GM12878 (cell line): ENCODE measurements at regions not wholly inside any gene's neighbourhood (a gene's known extent, or its start where the extent isn't known, plus 50 kb on each side); places are given as distances from the start of the nearest gene placed in this dataset.

Source experiments
- ATAC-seq: fragments of 200-7000 bp; cut with Tn5 transposase; 3 replicates; pipeline ENCODE4 v1.9.1; 2020; ENCODE audit warnings: mild to moderate bottlenecking, moderate library complexity
- BruUV-seq: library from RNA; stranded (reverse); fragments of 400-500 nt; replicated peaks from 2 replicates; lab custom pipeline; 2021; lab: Mats Ljungman, UMichigan
- CTCF ChIA-PET: fragments of 300-600 bp; sonication (Branson Sonifier 250); formaldehyde crosslinking; extraction: SDS; loops from one replicate; lab custom pipeline; 2021; ENCODE audit warnings: inconsistent platforms; lab: Yijun Ruan, JAX
- POLR2A ChIA-PET: fragments of 350-600 bp; formaldehyde crosslinking; extraction: SDS; loops from one replicate; lab custom pipeline; 2021; ENCODE audit warnings: inconsistent platforms; lab: Charles Lee
- RAD21 ChIA-PET: fragments of 300-600 bp; sonication (Branson Sonifier 250); formaldehyde crosslinking; loops from one replicate; lab custom pipeline; 2023; ENCODE audit warnings: antibody characterized with exemption; ENCODE audit not compliant: unreplicated experiment; lab: Charles Lee
- SMC1A ChIA-PET: fragments of 300-600 bp; sonication (Branson Sonifier 250); formaldehyde crosslinking; loops from one replicate; lab custom pipeline; 2023; ENCODE audit not compliant: unreplicated experiment, uncharacterized antibody; lab: Charles Lee
- DNase-seq: peaks from one replicate; pipeline ENCODE4 v3.0.0-alpha.2; 2011; ENCODE audit warnings: low read depth, low spot score
- FAIRE-seq: peaks from 3 replicates; lab custom pipeline; 2011; peaks lifted over from hg19 to GRCh38; lab: Jason Lieb, UNC
- H2AFZ ChIP-seq: 2 replicates; pipeline ENCODE4 v1.6.0; 2011; ENCODE audit warnings: low read depth, low read length, control low read depth; ENCODE audit not compliant: control insufficient read depth
- H3K27ac ChIP-seq: 2 replicates; pipeline ENCODE4 v1.5.1; 2011; ENCODE audit warnings: control low read depth; ENCODE audit not compliant: control insufficient read depth, insufficient read depth
- H3K27me3 ChIP-seq, 2 experiments: replicated peaks in 1 of 2; 2 replicates each; pipeline versions ENCODE4 v1.6.0 to v1.6.1; 2011; ENCODE audit warnings: low read length in 1 of 2; ENCODE audit not compliant: control insufficient read depth in 2 of 2, insufficient read depth in 2 of 2
- H3K36me3 ChIP-seq, 2 experiments: 2 replicates each; pipeline ENCODE4 v1.5.1; 2011; ENCODE audit warnings: low read length in 1 of 2; ENCODE audit not compliant: control insufficient read depth in 2 of 2, insufficient read depth in 2 of 2
- H3K4me1 ChIP-seq: 2 replicates; pipeline ENCODE4 v1.6.1; 2011; ENCODE audit warnings: mild to moderate bottlenecking, low read length, moderate library complexity, mixed read lengths; ENCODE audit not compliant: control insufficient read depth, insufficient read depth
- H3K4me2 ChIP-seq: 2 replicates; pipeline ENCODE4 v1.6.0; 2011; ENCODE audit warnings: control low read depth; ENCODE audit not compliant: control insufficient read depth, insufficient read depth
- H3K4me3 ChIP-seq: fragments of 200-600 bp; sonication (generic); 2 replicates; pipeline ENCODE4 v1.5.1; 2016
- H3K79me2 ChIP-seq: 2 replicates; pipeline ENCODE4 v1.6.0; 2011; ENCODE audit warnings: low read length; ENCODE audit not compliant: control insufficient read depth, insufficient read depth
- H3K9ac ChIP-seq: 2 replicates; pipeline ENCODE4 v1.8.0; 2011; ENCODE audit warnings: low read length, control low read depth, mixed read lengths; ENCODE audit not compliant: control insufficient read depth, insufficient read depth
- H3K9me3 ChIP-seq: replicated peaks from 3 replicates; pipeline ENCODE4 v1.5.1; 2011; ENCODE audit warnings: mild to moderate bottlenecking, low read length; ENCODE audit not compliant: control insufficient read depth, insufficient read depth
- H4K20me1 ChIP-seq: 2 replicates; pipeline ENCODE4 v1.6.0; 2011; ENCODE audit not compliant: control insufficient read depth, insufficient read depth
- ASH2L ChIP-seq: fragments of 300-600, 200-600 bp; sonication (generic); IDR thresholded peaks from 2 replicates; pipeline ENCODE4 v1.6.1; 2017; ENCODE audit warnings: low read depth, mild to moderate bottlenecking, borderline replicate concordance
- E2F8 ChIP-seq: fragments of 450-650 bp; IDR thresholded peaks from 2 replicates; pipeline ENCODE4 v1.6.1; 2018; ENCODE audit warnings: mild to moderate bottlenecking, low read depth, moderate library complexity; ENCODE audit not compliant: partially characterized antibody
- EED ChIP-seq: sonication (generic); IDR thresholded peaks from 2 replicates; pipeline ENCODE4 v1.6.1; 2016; ENCODE audit warnings: antibody characterized with exemption, low read depth
- IKZF2 ChIP-seq, 2 experiments: fragments of 450-650 bp; IDR thresholded peaks; 2 replicates each; pipeline ENCODE4 v1.6.1; 2017; ENCODE audit warnings: mild to moderate bottlenecking in 2 of 2, moderate library complexity in 2 of 2
- NFYA ChIP-seq: IDR thresholded peaks from 2 replicates; pipeline ENCODE4 v1.6.1; 2011; ENCODE audit warnings: low read depth, mild to moderate bottlenecking, low read length, improper control_type of control experiment, borderline replicate concordance
- POU2F2 ChIP-seq: IDR thresholded peaks from 3 replicates; pipeline ENCODE4 v1.6.1; 2011; ENCODE audit warnings: low read depth, mild to moderate bottlenecking, low read length, borderline replicate concordance
- ZNF24 ChIP-seq: fragments of 450-650 bp; IDR thresholded peaks from 2 replicates; pipeline ENCODE4 v1.6.1; 2017; ENCODE audit warnings: antibody characterized with exemption, mild to moderate bottlenecking
- WGBS: methylation state at CpG from one replicate; pipeline ENCODE4 v1.1.6; 2016; ENCODE audit warnings: low lambda C conversion rate; ENCODE audit not compliant: insufficient replicate concordance, insufficient coverage; ENCODE audit errors: missing lambda C conversion rate; 5-methylcytosine and 5-hydroxymethylcytosine counted together
- in situ Hi-C: fragments of 300-500 bp; cut with MboI; formaldehyde crosslinking; loops from 9 replicates; pipeline ENCODE4 v1.14.3; 2018; ENCODE audit warnings: mixed read lengths
- intact Hi-C: fragments of 100-400 bp; cut with micrococcal nuclease; formaldehyde crosslinking; loops from one replicate; pipeline ENCODE4 v1.14.2; 2022; ENCODE audit not compliant: unreplicated experiment

GRCh38 chr15:87562203-87562602, 694.3 kb downstream of the NTRK3 start:
- TF ChIP-seq EED (no peak), IKZF2 (IDR thresholded peaks at IDR 0.05) (no peak), E2F8 (no peak), ASH2L (no peak), POU2F2 (no peak), NFYA (no peak), ZNF24 (no peak)
- TF ChIP-seq, all 136 proteins: peak for 0
- H2AFZ ChIP-seq = no peak overlapping the region
- H3K27ac ChIP-seq = no peak overlapping the region
- no TSS peak for BruUV-seq
- no peak overlapping the region for H3K4me2 ChIP-seq
- ChIA-PET SMC1A (no interaction called here), CTCF (no interaction called here), RAD21 (no interaction called here), POLR2A (no interaction called here)
- no peaks in the 10 kb centered on the region for H3K27me3 ChIP-seq
- no peaks in the 10 kb centered on the region for H4K20me1 ChIP-seq
- in situ Hi-C loops = no loop called here
- intact Hi-C loops = no loop called here
- DNase-seq (no peak), ATAC-seq (no peak), FAIRE-seq (no peak)
- no peaks in the 10 kb centered on the region for H3K4me1 ChIP-seq
- H3K9ac ChIP-seq = no peak overlapping the region
- no peaks in the 10 kb centered on the region for H3K9me3 ChIP-seq
- no peak overlapping the region for H3K4me3 ChIP-seq
- 11% methylated on average over 4 of the region's 4 CpGs for WGBS
- H3K36me3 ChIP-seq = no peaks in the 10 kb centered on the region
- H3K79me2 ChIP-seq = no peaks in the 10 kb centered on the region
